ENCODE measurements at regions not wholly inside any gene's neighbourhood (a gene's known extent, or its start where the extent isn't known, plus 50 kb on each side); places are given as distances from the start of the nearest gene placed in this dataset.

GRCh38 chr2:17430326-17430725, 87.9 kb downstream of the RAD51AP2 start:
- Histone ChIP-seq H3K36me3 (ENCODE audit: control insufficient read depth in 2 of 2, insufficient read depth in 1 of 2, low read length in 2 of 2) (no peaks in the 10 kb centered on the region), H3K4me3 (ENCODE audit: low read depth, low read length) (no peak overlapping the region), H3K9me3 (ENCODE audit: control insufficient read depth, insufficient read depth, low read depth, low read length) (no peaks in the 10 kb centered on the region), H3K4me1 (ENCODE audit: control insufficient read depth, insufficient read depth, low read length) (no peaks in the 10 kb centered on the region), H3K27ac (ENCODE audit: extremely low read depth, low read depth, low read length) (no peak overlapping the region)
- TF ChIP-seq SP3 (tag by site-specific recombination; IDR thresholded peaks at IDR 0.05) (no peak), ZNF248 (tag by site-specific recombination; IDR thresholded peaks at IDR 0.05) (no peak), ZBTB8A (tag by site-specific recombination; IDR thresholded peaks at IDR 0.05) (no peak)
- POLR2A ChIA-PET, result no interaction called here
- CTCF ChIA-PET, result no interaction called here

- H3K27ac ChIP-seq (ENCODE audit: extremely low read depth, low read depth, low read length), result no peak overlapping the region
- CTCF ChIA-PET, result no interaction called here
Measured at GRCh38 chr2:17429130-17429529, 89.1 kb downstream of the RAD51AP2 start.

More at GRCh38 chr2:17429130-17429529, 89.1 kb downstream of the RAD51AP2 start:
- no peaks in the 10 kb centered on the region for H3K9me3 ChIP-seq (ENCODE audit: control insufficient read depth, insufficient read depth, low read depth, low read length)
- H3K36me3 ChIP-seq (ENCODE audit: control insufficient read depth in 2 of 2, insufficient read depth in 1 of 2, low read length in 2 of 2), result no peaks in the 10 kb centered on the region
- no peak overlapping the region for H3K4me3 ChIP-seq (ENCODE audit: low read depth, low read length)
- POLR2A ChIA-PET, result no interaction called here
- no peaks in the 10 kb centered on the region for H3K4me1 ChIP-seq (ENCODE audit: control insufficient read depth, insufficient read depth, low read length)
- TF ChIP-seq SALL2 (tag by site-specific recombination; IDR thresholded peaks at IDR 0.05; ENCODE audit: borderline replicate concordance), result no peak
- no peak for TF ChIP-seq ZNF404 (tag by site-specific recombination; IDR thresholded peaks at IDR 0.05)
- no peak for TF ChIP-seq PRDM1 (tag by site-specific recombination; IDR thresholded peaks at IDR 0.05)
- no peak for TF ChIP-seq ZNF473 (tag by site-specific recombination; IDR thresholded peaks at IDR 0.05)
- TF ChIP-seq ZBTB44 (tag by site-specific recombination; IDR thresholded peaks at IDR 0.05), result no peak
- TF ChIP-seq PBX3 (CRISPR knock-in tag; IDR thresholded peaks at IDR 0.05), result no peak
- no peak for TF ChIP-seq ZNF274 (IDR thresholded peaks at IDR 0.05; ENCODE audit: low read length)
- no peak for TF ChIP-seq ZNF274 (tag by site-specific recombination; IDR thresholded peaks at IDR 0.05; ENCODE audit: borderline replicate concordance)
- no peak for TF ChIP-seq YY1 (tag by site-specific recombination; IDR thresholded peaks at IDR 0.05)
- TF ChIP-seq ZNF645 (tag by site-specific recombination; IDR thresholded peaks at IDR 0.05), result no peak
- no peak for TF ChIP-seq ZNF184 (tag by site-specific recombination; IDR thresholded peaks at IDR 0.05)
- TF ChIP-seq KLF7 (tag by site-specific recombination; IDR thresholded peaks at IDR 0.05; ENCODE audit: borderline replicate concordance), result no peak
- no peak for TF ChIP-seq ZNF488 (tag by site-specific recombination; IDR thresholded peaks at IDR 0.05)
- no peak for TF ChIP-seq ZBTB17 (tag by site-specific recombination; IDR thresholded peaks at IDR 0.05)
- TF ChIP-seq ZNF174 (tag by site-specific recombination; IDR thresholded peaks at IDR 0.05), result no peak
- TF ChIP-seq ZSCAN18 (tag by site-specific recombination; IDR thresholded peaks at IDR 0.05), result no peak
